Suprapubic skin (tissue), 4 donors: ENCODE measurements at regions not wholly inside any gene's neighbourhood (a gene's known extent, or its start where the extent isn't known, plus 50 kb on each side); places are given as distances from the start of the nearest gene placed in this dataset.

Experiments used
- DNase-seq, 2 donors: peaks; one replicate each; pipeline ENCODE4 v3.0.0-alpha.2; 2019; ENCODE audit warnings: low spot score in 2 of 2
- H3K27ac ChIP-seq: fragments of 200-600 bp; sonication (generic); one replicate; pipeline ENCODE4 v1.5.1; 2019
- H3K27me3 ChIP-seq: fragments of 200-600 bp; sonication (generic); one replicate; pipeline ENCODE4 v1.5.1; 2019
- H3K36me3 ChIP-seq: fragments of 200-600 bp; sonication (generic); one replicate; pipeline ENCODE4 v1.5.1; 2019
- H3K4me1 ChIP-seq: fragments of 200-600 bp; sonication (generic); one replicate; pipeline ENCODE4 v1.5.1; 2019
- H3K4me3 ChIP-seq: fragments of 200-600 bp; sonication (generic); one replicate; pipeline ENCODE4 v1.5.1; 2019; ENCODE audit warnings: mild to moderate bottlenecking
- H3K9me3 ChIP-seq: fragments of 200-600 bp; sonication (generic); one replicate; pipeline ENCODE4 v1.5.1; 2019
- EP300 ChIP-seq: sonication (generic); formaldehyde crosslinking; IDR thresholded peaks from one replicate; pipeline ENCODE4 v1.6.1; 2017; ENCODE audit warnings: antibody characterized with exemption
- POLR2A ChIP-seq, 2 donors: fragments of 450-650 bp; IDR thresholded peaks; one replicate each; pipeline ENCODE4 v1.6.1; 2017; ENCODE audit warnings: antibody characterized with exemption in 2 of 2, mild to moderate bottlenecking in 2 of 2, moderate library complexity in 2 of 2
- POLR2AphosphoS5 ChIP-seq, 3 donors: sonication (generic); formaldehyde crosslinking; IDR thresholded peaks; one replicate each; pipeline ENCODE4 v1.6.1; 2017; ENCODE audit warnings: antibody characterized with exemption in 3 of 3
- WGBS: methylation state at CpG from one replicate; pipeline ENCODE4 v1.1.5; 2018; 5-methylcytosine and 5-hydroxymethylcytosine counted together
- TF ChIP-seq, protein P1 (sequence below), 2 donors: fragments of 200-600 bp in 1 of 2; fragments of 450-650 bp in 1 of 2; sonication (generic) in 1 of 2; IDR thresholded peaks; one replicate each; pipeline ENCODE4 v1.5.1; 2016 to 2019; ENCODE audit warnings: antibody characterized with exemption in 2 of 2, mild to moderate bottlenecking in 1 of 2, moderate library complexity in 1 of 2

DNA sequence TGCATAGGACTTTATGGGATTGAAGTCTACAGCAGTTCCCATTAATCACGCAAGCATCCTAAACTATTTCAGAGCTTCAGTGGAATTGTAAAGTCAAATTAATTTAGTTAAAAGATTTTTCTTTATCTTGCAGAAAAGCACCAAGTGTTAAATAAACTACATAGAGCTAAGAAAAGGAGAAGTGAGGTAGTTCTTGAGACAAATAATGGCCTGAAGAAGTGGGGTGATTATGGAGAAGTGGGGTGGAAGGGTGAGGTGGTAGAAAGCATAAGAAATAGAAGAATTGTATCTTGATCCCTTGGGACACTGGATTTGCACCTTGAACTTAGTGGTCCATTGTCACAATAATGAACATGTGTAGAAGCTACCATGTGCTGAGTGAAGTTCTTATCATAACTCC, 121.7 kb upstream of the LINC00305 start:
- WGBS: 97% methylated on average over 1 of the region's 1 CpG
- H3K36me3 ChIP-seq: no peaks in the 10 kb centered on the region

DNA sequence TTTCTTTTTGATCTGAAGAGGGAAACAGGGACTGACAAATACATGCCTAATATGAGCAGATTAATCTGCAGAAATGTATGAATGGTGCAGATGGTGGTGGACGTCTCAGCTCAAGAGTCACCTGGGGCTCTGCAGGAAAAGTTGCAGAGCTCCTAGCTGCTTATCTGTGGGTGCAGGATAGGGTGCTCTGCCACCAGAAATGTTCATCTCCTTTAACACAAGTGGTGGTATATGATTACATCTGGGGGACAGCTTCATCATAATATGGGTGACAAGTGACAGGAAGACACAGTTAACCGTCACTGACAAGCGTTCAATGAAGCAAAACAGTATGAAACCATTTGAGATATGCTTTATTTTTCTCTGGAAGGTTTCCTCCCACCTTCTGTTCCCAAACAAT, 121.2 kb upstream of the LINC00305 start:
- H3K36me3 ChIP-seq: no peaks in the 10 kb centered on the region
- WGBS: 82% methylated on average over 3 of the region's 3 CpGs
- H3K4me3 ChIP-seq: no peak overlapping the region
- no peaks in the 10 kb centered on the region for H3K4me1 ChIP-seq
- H3K9me3 ChIP-seq: no peaks in the 10 kb centered on the region
- no peak for TF ChIP-seq POLR2AphosphoS5 (IDR thresholded peaks at IDR 0.05)
- TF ChIP-seq, protein P1, sequence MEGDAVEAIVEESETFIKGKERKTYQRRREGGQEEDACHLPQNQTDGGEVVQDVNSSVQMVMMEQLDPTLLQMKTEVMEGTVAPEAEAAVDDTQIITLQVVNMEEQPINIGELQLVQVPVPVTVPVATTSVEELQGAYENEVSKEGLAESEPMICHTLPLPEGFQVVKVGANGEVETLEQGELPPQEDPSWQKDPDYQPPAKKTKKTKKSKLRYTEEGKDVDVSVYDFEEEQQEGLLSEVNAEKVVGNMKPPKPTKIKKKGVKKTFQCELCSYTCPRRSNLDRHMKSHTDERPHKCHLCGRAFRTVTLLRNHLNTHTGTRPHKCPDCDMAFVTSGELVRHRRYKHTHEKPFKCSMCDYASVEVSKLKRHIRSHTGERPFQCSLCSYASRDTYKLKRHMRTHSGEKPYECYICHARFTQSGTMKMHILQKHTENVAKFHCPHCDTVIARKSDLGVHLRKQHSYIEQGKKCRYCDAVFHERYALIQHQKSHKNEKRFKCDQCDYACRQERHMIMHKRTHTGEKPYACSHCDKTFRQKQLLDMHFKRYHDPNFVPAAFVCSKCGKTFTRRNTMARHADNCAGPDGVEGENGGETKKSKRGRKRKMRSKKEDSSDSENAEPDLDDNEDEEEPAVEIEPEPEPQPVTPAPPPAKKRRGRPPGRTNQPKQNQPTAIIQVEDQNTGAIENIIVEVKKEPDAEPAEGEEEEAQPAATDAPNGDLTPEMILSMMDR (IDR thresholded peaks at IDR 0.05): no peak
- no peak for TF ChIP-seq POLR2A (IDR thresholded peaks at IDR 0.05)
- TF ChIP-seq EP300: no peak
- H3K27ac ChIP-seq: no peak overlapping the region
- H3K27me3 ChIP-seq: no peaks in the 10 kb centered on the region
- no peak for DNase-seq

More for the DNA sequence above, 121.7 kb upstream of the LINC00305 start:
- DNase-seq: no peak
- Histone ChIP-seq H3K27me3 (no peaks in the 10 kb centered on the region), H3K27ac (no peak overlapping the region), H3K9me3 (no peaks in the 10 kb centered on the region), H3K4me3 (no peak overlapping the region), H3K4me1 (no peaks in the 10 kb centered on the region)
- no peak for TF ChIP-seq POLR2AphosphoS5 (IDR thresholded peaks at IDR 0.05)
- TF ChIP-seq, protein P1 (IDR thresholded peaks at IDR 0.05): no peak
- no peak for TF ChIP-seq EP300
- no peak for TF ChIP-seq POLR2A (IDR thresholded peaks at IDR 0.05)

DNA sequence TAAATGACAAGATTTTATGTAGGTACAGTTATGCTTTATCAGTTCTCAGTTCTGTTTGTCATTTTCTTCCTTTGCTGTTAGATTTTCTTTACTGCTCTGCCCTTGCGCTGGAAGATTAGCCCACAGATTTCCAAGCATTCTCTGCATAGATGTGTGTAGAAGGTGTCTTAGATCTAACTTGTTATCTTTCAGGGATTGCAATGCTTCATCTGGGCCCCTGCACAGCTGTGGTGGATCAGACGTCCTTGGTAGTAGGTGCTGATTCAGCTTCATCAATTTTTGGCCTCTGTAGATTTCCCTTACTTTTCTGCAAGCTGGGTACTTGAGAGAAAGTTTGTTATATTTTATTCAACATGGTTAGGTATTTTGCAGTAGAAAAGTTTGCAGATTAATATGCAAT, 115.3 kb upstream of the LINC00305 start:
- DNase-seq: no peak
- H3K9me3 ChIP-seq: no peaks in the 10 kb centered on the region
- H3K4me3 ChIP-seq: no peak overlapping the region
- 67% methylated on average over 2 of the region's 2 CpGs for whole genome bisulfite sequencing
- H3K27ac ChIP-seq: no peak overlapping the region
- no peaks in the 10 kb centered on the region for H3K27me3 ChIP-seq
- TF ChIP-seq, protein P1 (IDR thresholded peaks at IDR 0.05): no peak
- no peak for TF ChIP-seq EP300
- no peaks in the 10 kb centered on the region for H3K4me1 ChIP-seq
- H3K36me3 ChIP-seq: no peaks in the 10 kb centered on the region

DNA sequence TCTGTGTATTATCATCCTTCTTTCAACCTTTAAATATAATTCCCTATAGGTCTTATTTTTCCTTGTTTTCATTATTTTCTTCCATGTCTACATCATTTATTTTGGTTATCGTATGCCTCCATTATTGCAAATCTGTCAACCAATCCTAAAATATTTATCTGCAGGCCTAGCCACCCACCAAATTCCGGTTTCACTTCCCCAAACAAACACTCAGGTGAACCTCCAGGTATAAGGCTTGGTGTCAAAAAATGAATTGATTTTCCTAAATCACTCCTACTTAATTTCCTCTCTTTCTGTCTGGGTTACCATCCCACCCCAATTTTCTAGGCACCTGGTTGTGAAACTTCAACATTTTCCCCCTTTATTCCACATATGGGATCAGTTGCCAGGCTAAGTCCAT, 111.9 kb upstream of the LINC00305 start:
- no peak for DNase-seq
- Histone ChIP-seq H3K9me3 (no peaks in the 10 kb centered on the region), H3K4me3 (no peak overlapping the region), H3K36me3 (no peaks in the 10 kb centered on the region), H3K27ac (no peak overlapping the region), H3K4me1 (no peaks in the 10 kb centered on the region), H3K27me3 (no peaks in the 10 kb centered on the region)
- WGBS: 63% methylated on average over 2 of the region's 2 CpGs
- TF ChIP-seq POLR2AphosphoS5 (IDR thresholded peaks at IDR 0.05) (no peak), POLR2A (IDR thresholded peaks at IDR 0.05) (no peak), EP300 (no peak)
- TF ChIP-seq, protein P1 (IDR thresholded peaks at IDR 0.05): no peak

DNA sequence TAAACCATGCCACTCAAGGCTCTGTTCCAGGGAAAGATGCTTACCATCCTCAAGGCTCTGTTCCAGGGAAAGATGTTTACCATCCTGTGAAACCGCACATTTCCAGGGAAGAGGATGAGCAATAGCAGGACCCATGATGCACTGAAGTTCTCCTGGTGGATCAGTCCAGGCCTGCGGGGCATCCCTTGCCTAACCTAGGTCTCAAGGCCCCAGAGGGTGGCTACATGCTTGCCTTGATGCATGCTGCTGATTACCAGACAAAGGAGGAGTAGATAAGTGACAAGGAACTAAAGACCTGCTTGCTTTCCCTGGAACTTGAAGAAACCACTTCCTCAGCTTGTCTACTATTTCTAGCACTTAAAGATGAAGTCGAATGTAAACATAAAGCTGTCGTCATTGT, 111.0 kb upstream of the LINC00305 start:
- no peaks in the 10 kb centered on the region for H3K36me3 ChIP-seq
- H3K9me3 ChIP-seq: no peaks in the 10 kb centered on the region
- TF ChIP-seq POLR2A (IDR thresholded peaks at IDR 0.05) (no peak), POLR2AphosphoS5 (IDR thresholded peaks at IDR 0.05) (no peak), EP300 (no peak)
- TF ChIP-seq, protein P1 (IDR thresholded peaks at IDR 0.05): no peak
- H3K4me3 ChIP-seq: no peak overlapping the region
- H3K27ac ChIP-seq: no peak overlapping the region
- no peak for DNase-seq
- 58% methylated on average over 4 of the region's 4 CpGs for WGBS
- H3K4me1 ChIP-seq: no peaks in the 10 kb centered on the region
- no peaks in the 10 kb centered on the region for H3K27me3 ChIP-seq
